ENCODE measurements at regions not wholly inside any gene's neighbourhood (a gene's known extent, or its start where the extent isn't known, plus 50 kb on each side); places are given as distances from the start of the nearest gene placed in this dataset.

DNA sequence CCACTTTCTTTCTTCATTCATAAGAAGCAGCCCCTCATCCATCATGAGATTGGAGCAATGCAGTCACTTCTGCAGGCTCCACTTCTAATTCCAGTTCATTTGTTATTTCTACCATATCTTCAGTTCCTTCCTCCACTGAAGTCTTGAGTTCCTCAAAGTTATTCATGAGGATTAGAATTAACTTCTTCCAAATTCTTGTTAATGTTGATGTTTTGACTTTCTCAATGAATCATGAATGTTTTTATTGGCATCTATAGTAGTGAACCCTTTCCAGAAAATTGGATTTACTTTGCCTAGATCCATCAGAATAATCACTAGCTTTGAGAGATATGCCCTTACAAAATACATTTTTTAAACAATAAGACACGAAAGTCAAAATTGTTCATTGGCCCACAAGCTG lies 2567.7 kb upstream of the PCDH20 start:
- Histone ChIP-seq H3K36me3 (ENCODE audit: control insufficient read depth, insufficient read depth, low read length) (no peaks in the 10 kb centered on the region), H2BK20ac (ENCODE audit: low read depth, low read length) (no peak overlapping the region), H4K91ac (ENCODE audit: insufficient read depth, low read depth, low read length) (no peak overlapping the region), H4K8ac (ENCODE audit: low read depth in 2 of 2, low read length in 2 of 2) (no peak overlapping the region), H2AK5ac (ENCODE audit: low read depth, low read length) (no peak overlapping the region), H4K20me1 (ENCODE audit: insufficient read depth, low read length) (no peaks in the 10 kb centered on the region), H3K79me1 (ENCODE audit: low read depth in 1 of 2, low read length in 2 of 2) (no peaks in the 10 kb centered on the region), H3K4me3 (ENCODE audit: insufficient read depth, low read depth, low read length) (no peak overlapping the region), H3K4me2 (ENCODE audit: low read depth, low read length) (no peak overlapping the region), H3K14ac (replicated peaks; ENCODE audit: low read depth, low read length) (no peak overlapping the region), H3K27ac (ENCODE audit: insufficient read depth, low read length) (no peak overlapping the region), H3K18ac (ENCODE audit: low read depth, low read length) (no peak overlapping the region), H2BK5ac (ENCODE audit: low read depth, low read length, poor library complexity, severe bottlenecking) (no peak overlapping the region), H2AFZ (replicated peaks; ENCODE audit: low read length, poor library complexity) (no peak overlapping the region), H3K9ac (ENCODE audit: low read depth, low read length) (no peak overlapping the region), H3K4ac (ENCODE audit: low read depth, low read length) (no peak overlapping the region), H3K4me1 (ENCODE audit: control insufficient read depth, insufficient read depth, low read length) (no peaks in the 10 kb centered on the region), H2BK15ac (ENCODE audit: low read depth, low read length) (no peak overlapping the region), H2AK9ac (replicated peaks; ENCODE audit: low read depth, low read length, poor library complexity) (no peak overlapping the region), H3K9me1 (ENCODE audit: insufficient read depth, low read length) (no peaks in the 10 kb centered on the region), H4K5ac (ENCODE audit: low read depth, low read length) (no peak overlapping the region), H3K9me3 (ENCODE audit: control insufficient read depth, insufficient read depth, low read length) (no peaks in the 10 kb centered on the region), H3K56ac (ENCODE audit: extremely low read depth, insufficient read depth, low read length) (no peak overlapping the region), H3K23ac (ENCODE audit: low read depth, low read length) (no peak overlapping the region), H2BK120ac (ENCODE audit: low read depth, low read length) (no peak overlapping the region), H3K27me3 (ENCODE audit: control insufficient read depth, insufficient read depth, low read length) (no peaks in the 10 kb centered on the region)
- ATAC-seq (ENCODE audit: low read depth): no peak
- CTCF ChIA-PET: no interaction called here
- in situ Hi-C loops (cut with MboI; ENCODE audit: low sequenced_read_pairs) (no loop called here), dilution Hi-C loops (cut with HindIII; ENCODE audit: low sequenced_read_pairs, unreplicated experiment) (no loop called here), intact Hi-C loops (cut with micrococcal nuclease) (no loop called here)
- POLR2A ChIA-PET (ENCODE audit: unreplicated experiment): no interaction called here
- no TSS peak for BruUV-seq (replicated peaks)
- WGBS, 2 experiments (ENCODE audit: extremely low coverage in 2 of 2, insufficient read length in 1 of 2): no CpG with 5 or more reads among the region's 1 CpG
- TF ChIP-seq RCOR1 (IDR thresholded peaks at IDR 0.05; ENCODE audit: insufficient replicate concordance, low read length): no peak
- no peak for TF ChIP-seq POLR2A (IDR thresholded peaks at IDR 0.05; ENCODE audit: low read depth, low read length)
- no peak for TF ChIP-seq SMC3 (IDR thresholded peaks at IDR 0.05; ENCODE audit: low read depth, low read length)
- TF ChIP-seq, protein P1, sequence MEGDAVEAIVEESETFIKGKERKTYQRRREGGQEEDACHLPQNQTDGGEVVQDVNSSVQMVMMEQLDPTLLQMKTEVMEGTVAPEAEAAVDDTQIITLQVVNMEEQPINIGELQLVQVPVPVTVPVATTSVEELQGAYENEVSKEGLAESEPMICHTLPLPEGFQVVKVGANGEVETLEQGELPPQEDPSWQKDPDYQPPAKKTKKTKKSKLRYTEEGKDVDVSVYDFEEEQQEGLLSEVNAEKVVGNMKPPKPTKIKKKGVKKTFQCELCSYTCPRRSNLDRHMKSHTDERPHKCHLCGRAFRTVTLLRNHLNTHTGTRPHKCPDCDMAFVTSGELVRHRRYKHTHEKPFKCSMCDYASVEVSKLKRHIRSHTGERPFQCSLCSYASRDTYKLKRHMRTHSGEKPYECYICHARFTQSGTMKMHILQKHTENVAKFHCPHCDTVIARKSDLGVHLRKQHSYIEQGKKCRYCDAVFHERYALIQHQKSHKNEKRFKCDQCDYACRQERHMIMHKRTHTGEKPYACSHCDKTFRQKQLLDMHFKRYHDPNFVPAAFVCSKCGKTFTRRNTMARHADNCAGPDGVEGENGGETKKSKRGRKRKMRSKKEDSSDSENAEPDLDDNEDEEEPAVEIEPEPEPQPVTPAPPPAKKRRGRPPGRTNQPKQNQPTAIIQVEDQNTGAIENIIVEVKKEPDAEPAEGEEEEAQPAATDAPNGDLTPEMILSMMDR (conservative IDR thresholded peaks at IDR 0.05; ENCODE audit: low read depth, low read length): no peak
- TF ChIP-seq, protein P2, sequence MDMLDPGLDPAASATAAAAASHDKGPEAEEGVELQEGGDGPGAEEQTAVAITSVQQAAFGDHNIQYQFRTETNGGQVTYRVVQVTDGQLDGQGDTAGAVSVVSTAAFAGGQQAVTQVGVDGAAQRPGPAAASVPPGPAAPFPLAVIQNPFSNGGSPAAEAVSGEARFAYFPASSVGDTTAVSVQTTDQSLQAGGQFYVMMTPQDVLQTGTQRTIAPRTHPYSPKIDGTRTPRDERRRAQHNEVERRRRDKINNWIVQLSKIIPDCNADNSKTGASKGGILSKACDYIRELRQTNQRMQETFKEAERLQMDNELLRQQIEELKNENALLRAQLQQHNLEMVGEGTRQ (IDR thresholded peaks at IDR 0.05; ENCODE audit: low read depth, low read length): no peak
- no peak for TF ChIP-seq FOS (IDR thresholded peaks at IDR 0.05; ENCODE audit: low read depth, low read length)
- no peak for DNase-seq
